ENCODE measurements at regions not wholly inside any gene's neighbourhood (a gene's known extent, or its start where the extent isn't known, plus 50 kb on each side); places are given as distances from the start of the nearest gene placed in this dataset.

GRCh38 chr17:13367154-13367553 is 234.6 kb downstream of the HS3ST3A1 start:
- H4K20me1 ChIP-seq (ENCODE audit: control insufficient read depth, insufficient read depth, insufficient read length): no peaks in the 10 kb centered on the region
- H3K27ac ChIP-seq (ENCODE audit: insufficient read length, low read depth, low read length): no peak overlapping the region
- no peak overlapping the region for H3K56ac ChIP-seq (ENCODE audit: insufficient read length, low read depth, low read length)
- Mint-ChIP-seq H3K4me3 (no peak overlapping the region), H3K36me3 (ENCODE audit: insufficient read depth in 1 of 3, low read depth in 3 of 3) (no peaks in the 10 kb centered on the region), H3K4me1 (peaks cover 0 to 4% of the 10 kb centered on the region in 2 experiments; a peak in 3 of 4 replicates), H3K27me3 (ENCODE audit: low read depth) (peaks cover 3% of the 10 kb centered on the region), H3K9me3 (no peaks in the 10 kb centered on the region), H3K27ac (no peak overlapping the region)
- no peak overlapping the region for H3K23ac ChIP-seq (ENCODE audit: insufficient read length, low read depth, low read length)
- DNase-seq: no peak
- H3K4me1 ChIP-seq (ENCODE audit: insufficient read depth, low read length): no peaks in the 10 kb centered on the region
- no peak overlapping the region for H2AFZ ChIP-seq (ENCODE audit: low read length)
- H3K9me3 ChIP-seq (ENCODE audit: control insufficient read depth, low read depth, low read length): no peaks in the 10 kb centered on the region
- no peak overlapping the region for H2BK120ac ChIP-seq (ENCODE audit: low read depth, low read length, poor library complexity, severe bottlenecking)
- H3K79me2 ChIP-seq (ENCODE audit: insufficient read depth, low read length): no peaks in the 10 kb centered on the region
- no peaks in the 10 kb centered on the region for H3K27me3 ChIP-seq (ENCODE audit: insufficient read depth, low read length)
- no peak overlapping the region for H4K5ac ChIP-seq (ENCODE audit: insufficient read length, low read depth, low read length)
- no peaks in the 10 kb centered on the region for H3K79me1 ChIP-seq (ENCODE audit: insufficient read depth, low read depth, low read length, poor library complexity, severe bottlenecking)
- no peak overlapping the region for H4K8ac ChIP-seq (replicated peaks; ENCODE audit: insufficient read length, low read depth, low read length)
- no peak overlapping the region for H3T11ph ChIP-seq (ENCODE audit: low read length)
- no peak overlapping the region for H2BK5ac ChIP-seq (ENCODE audit: insufficient read length, low read length)
- no peak overlapping the region for H3K4me2 ChIP-seq (ENCODE audit: insufficient read depth, insufficient read length, low read length)
- H2BK12ac ChIP-seq (ENCODE audit: insufficient read length, low read depth, low read length): no peak overlapping the region
- WGBS (ENCODE audit: extremely low coverage, insufficient read length, low lambda C conversion rate): no CpG with 5 or more reads among the region's 2 CpGs
- no peak overlapping the region for H2AK5ac ChIP-seq (ENCODE audit: insufficient read length, low read length)
- no peak overlapping the region for H2BK15ac ChIP-seq (ENCODE audit: low read depth, low read length)
- no peak overlapping the region for H3K9ac ChIP-seq (ENCODE audit: extremely low read depth, insufficient read length, low read length)
- no peak overlapping the region for H3K18ac ChIP-seq (ENCODE audit: insufficient read length, low read depth, low read length)
- H3K23me2 ChIP-seq (ENCODE audit: insufficient read length, low read depth, low read length, poor library complexity, severe bottlenecking): no peaks in the 10 kb centered on the region
- no peak overlapping the region for H2BK20ac ChIP-seq (ENCODE audit: low read depth, low read length, poor library complexity, severe bottlenecking)
- H3K4ac ChIP-seq (ENCODE audit: low read depth, low read length): no peak overlapping the region
- no peak overlapping the region for H3K14ac ChIP-seq (ENCODE audit: insufficient read depth, low read length)
- TF ChIP-seq, protein P1, sequence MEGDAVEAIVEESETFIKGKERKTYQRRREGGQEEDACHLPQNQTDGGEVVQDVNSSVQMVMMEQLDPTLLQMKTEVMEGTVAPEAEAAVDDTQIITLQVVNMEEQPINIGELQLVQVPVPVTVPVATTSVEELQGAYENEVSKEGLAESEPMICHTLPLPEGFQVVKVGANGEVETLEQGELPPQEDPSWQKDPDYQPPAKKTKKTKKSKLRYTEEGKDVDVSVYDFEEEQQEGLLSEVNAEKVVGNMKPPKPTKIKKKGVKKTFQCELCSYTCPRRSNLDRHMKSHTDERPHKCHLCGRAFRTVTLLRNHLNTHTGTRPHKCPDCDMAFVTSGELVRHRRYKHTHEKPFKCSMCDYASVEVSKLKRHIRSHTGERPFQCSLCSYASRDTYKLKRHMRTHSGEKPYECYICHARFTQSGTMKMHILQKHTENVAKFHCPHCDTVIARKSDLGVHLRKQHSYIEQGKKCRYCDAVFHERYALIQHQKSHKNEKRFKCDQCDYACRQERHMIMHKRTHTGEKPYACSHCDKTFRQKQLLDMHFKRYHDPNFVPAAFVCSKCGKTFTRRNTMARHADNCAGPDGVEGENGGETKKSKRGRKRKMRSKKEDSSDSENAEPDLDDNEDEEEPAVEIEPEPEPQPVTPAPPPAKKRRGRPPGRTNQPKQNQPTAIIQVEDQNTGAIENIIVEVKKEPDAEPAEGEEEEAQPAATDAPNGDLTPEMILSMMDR (conservative IDR thresholded peaks at IDR 0.05): no peak
- H4K91ac ChIP-seq (ENCODE audit: insufficient read length, low read depth, low read length): no peak overlapping the region

Measured in H9 (cell line).